ENCODE measurements at regions not wholly inside any gene's neighbourhood (a gene's known extent, or its start where the extent isn't known, plus 50 kb on each side); places are given as distances from the start of the nearest gene placed in this dataset.
"Not testable (repeated sequence)": the region's sequence is repeated elsewhere in the genome, so short reads cannot be mapped to it uniquely, and the experiment has no call there.

DNA sequence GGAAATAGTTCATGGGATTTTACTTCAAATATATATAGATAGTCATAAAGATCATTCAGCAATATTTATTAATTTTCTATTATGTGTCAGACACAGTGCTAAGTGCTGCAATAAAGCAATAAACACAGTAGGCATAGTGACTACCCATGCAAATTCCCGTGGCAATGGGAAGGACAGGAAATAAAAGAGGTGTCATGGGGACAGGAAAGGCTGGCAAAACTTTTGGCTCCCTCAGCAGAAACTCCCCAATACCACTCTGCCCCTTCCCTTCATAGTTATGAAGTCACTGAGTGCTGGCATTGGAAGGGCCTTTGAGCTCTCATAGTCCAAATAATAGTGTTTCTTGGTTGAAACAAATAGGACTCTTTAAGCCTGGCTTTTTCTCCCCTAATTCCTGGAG, 104.4 kb upstream of the DPT start:
- H3K27ac ChIP-seq = no peak overlapping the region
- TF ChIP-seq CTCF (IDR thresholded peaks at IDR 0.05) = no peak
- DNase-seq (ENCODE audit: low spot score) = no peak
- no peak overlapping the region for H3K4me3 ChIP-seq

DNA sequence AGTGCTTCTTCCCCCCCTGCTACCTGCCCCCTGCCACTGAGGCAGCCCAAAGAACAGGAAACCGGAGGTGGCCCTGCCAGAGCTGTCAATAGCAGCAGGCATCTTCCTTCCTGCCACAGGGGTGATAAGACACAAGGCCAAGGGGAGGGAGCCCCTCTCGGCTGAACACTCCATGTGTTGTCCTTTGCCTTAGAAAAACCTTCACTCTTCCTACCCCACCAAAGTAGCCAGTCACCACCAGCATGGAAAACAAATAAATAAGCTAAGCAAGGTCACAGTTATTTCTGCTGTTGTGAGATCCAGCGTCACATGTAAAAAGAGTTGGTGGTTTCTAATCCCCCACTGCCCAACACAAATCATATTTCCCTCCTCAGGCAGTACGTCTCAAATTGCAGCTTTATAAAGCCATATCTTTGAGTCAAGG, 104.8 kb upstream of the DPT start:
- Histone ChIP-seq H3K4me3 (no peak overlapping the region), H3K27ac (no peak overlapping the region)
- no peak for TF ChIP-seq CTCF (IDR thresholded peaks at IDR 0.05)
- no peak for DNase-seq (ENCODE audit: low spot score)

- TF ChIP-seq CTCF (IDR thresholded peaks at IDR 0.05) = no peak
- Histone ChIP-seq H3K27ac (no peak overlapping the region), H3K4me3 (no peak overlapping the region)
- DNase-seq (ENCODE audit: low spot score) = no peak
Measured at GRCh38 chr1:168834225-168834872, 105.3 kb upstream of the DPT start.

- Histone ChIP-seq H3K4me3 (no peak overlapping the region), H3K27ac (no peak overlapping the region)
- TF ChIP-seq CTCF (IDR thresholded peaks at IDR 0.05) = no peak
- DNase-seq (ENCODE audit: low spot score) = no peak
Measured at GRCh38 chr1:168835176-168835575, 106.2 kb upstream of the DPT start.

DNA sequence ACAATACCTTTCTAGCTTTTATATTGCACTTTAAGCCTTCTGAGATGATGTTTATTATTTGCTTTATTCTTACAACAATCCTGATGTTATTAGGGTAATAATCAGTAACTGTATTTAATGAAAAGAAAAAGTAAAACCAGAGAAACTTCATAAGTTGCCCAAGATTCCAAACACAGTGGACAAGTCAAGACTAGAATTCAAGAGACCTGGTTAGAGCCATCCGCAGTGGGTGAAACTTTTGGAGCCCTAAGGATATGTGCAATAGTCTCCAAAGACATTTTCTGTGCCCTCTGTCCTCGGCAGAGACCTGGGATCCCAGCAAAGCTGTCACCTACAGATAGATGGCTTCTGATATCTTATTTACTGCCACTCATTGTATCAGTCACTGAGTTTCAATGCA, 106.8 kb upstream of the DPT start:
- TF ChIP-seq CTCF (IDR thresholded peaks at IDR 0.05) = no peak
- no peak overlapping the region for H3K4me3 ChIP-seq
- no peak overlapping the region for H3K27ac ChIP-seq
- DNase-seq (ENCODE audit: low spot score) = no peak

DNA sequence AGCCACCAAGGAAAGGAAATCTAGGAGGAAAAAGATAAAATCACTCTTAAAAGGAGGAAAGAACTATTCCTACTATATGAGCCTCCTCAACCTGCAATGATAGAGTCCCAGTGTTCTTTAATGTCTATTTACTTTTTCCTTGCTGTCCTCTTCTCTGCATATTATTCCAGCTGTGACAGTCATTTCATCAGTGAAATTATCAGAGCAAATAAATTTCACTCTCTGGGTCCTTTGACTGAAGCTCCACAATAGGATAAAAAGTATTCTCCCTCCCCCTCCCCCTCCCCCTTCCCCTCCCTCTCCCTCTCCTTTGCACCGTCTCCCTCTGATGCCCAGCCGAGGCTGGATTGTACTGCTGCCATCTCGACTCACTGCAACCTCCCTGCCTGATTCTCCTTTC, 107.5 kb upstream of the DPT start:
- no peak for TF ChIP-seq CTCF (IDR thresholded peaks at IDR 0.05)
- Histone ChIP-seq H3K27ac (no peak overlapping the region), H3K4me3 (no peak overlapping the region)
- DNase-seq (ENCODE audit: low spot score) = no peak

DNA sequence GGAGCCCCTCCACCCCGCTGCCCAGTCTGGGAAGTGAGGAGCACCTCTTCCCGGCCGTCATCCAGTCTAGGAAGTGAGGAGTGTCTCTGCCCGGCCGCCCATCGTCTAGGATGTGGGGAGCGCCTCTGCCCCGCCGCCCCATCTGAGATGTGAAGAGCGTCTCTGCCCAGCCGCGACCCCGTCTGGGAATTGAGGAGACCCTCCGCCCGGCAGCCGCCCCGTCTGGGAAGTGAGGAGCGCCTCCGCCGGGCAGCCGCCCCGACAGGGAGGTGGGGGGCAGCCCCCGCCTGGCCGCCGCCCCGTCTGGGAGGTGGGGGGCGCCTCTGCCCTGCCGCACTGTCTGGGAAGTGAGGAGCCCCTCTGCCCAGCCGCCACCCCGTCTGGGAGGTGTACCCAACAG, 108.2 kb upstream of the DPT start:
- DNase-seq (ENCODE audit: low spot score); H3K27ac ChIP-seq; H3K4me3 ChIP-seq: not testable (repeated sequence)

- H3K27ac ChIP-seq = no peak overlapping the region
- no peak overlapping the region for H3K4me3 ChIP-seq
- DNase-seq (ENCODE audit: low spot score) = no peak
- TF ChIP-seq CTCF (IDR thresholded peaks at IDR 0.05) = no peak
Measured at GRCh38 chr1:168842306-168842705, 113.3 kb upstream of the DPT start.

Data from coronary artery (tissue), 2 donors.